Esophagus muscularis mucosa (tissue), 4 donors: ENCODE measurements at regions not wholly inside any gene's neighbourhood (a gene's known extent, or its start where the extent isn't known, plus 50 kb on each side); places are given as distances from the start of the nearest gene placed in this dataset.
"Not testable (repeated sequence)": the region's sequence is repeated elsewhere in the genome, so short reads cannot be mapped to it uniquely, and the experiment has no call there.

Experiments
- DNase-seq: peaks from one replicate; pipeline ENCODE4 v3.0.0-alpha.2; 2017; ENCODE audit errors: extremely low spot score
- H3K27ac ChIP-seq, 4 donors: fragments of 200-600 bp; sonication (generic); replicated peaks in 1 of 4; 1 replicate in 3 of 4; 2 replicates in 1 of 4; pipeline ENCODE4 v1.5.1; 2016 to 2019; ENCODE audit warnings: mild to moderate bottlenecking in 1 of 4
- H3K27me3 ChIP-seq, 4 donors: fragments of 200-600 bp; sonication (generic); one replicate each; pipeline versions ENCODE4 v1.5.1 to v1.6.0; 2016 to 2019
- H3K36me3 ChIP-seq, 4 donors: fragments of 200-600 bp; sonication (generic); one replicate each; pipeline ENCODE4 v1.5.1; 2016 to 2019
- H3K4me1 ChIP-seq, 4 donors: fragments of 200-600 bp; sonication (generic); one replicate each; pipeline ENCODE4 v1.5.1; 2016 to 2019
- H3K4me3 ChIP-seq, 4 donors: fragments of 200-600 bp; sonication (generic); 1 replicate in 2 of 4; 2 replicates in 2 of 4; pipeline ENCODE4 v1.5.1; 2016 to 2019; ENCODE audit warnings: mild to moderate bottlenecking in 4 of 4, moderate library complexity in 1 of 4
- H3K9me3 ChIP-seq, 4 donors: fragments of 200-600 bp; sonication (generic); 1 replicate in 3 of 4; 2 replicates in 1 of 4; pipeline ENCODE4 v1.5.1; 2016 to 2019
- CTCF ChIP-seq, 3 experiments: fragments of 200-600 bp in 2 of 3; fragments of 450-650 bp in 1 of 3; sonication (generic) in 2 of 3; IDR thresholded peaks; one replicate each; pipeline ENCODE4 v1.5.1; 2017 to 2019; ENCODE audit warnings: antibody characterized with exemption in 3 of 3, mild to moderate bottlenecking in 2 of 3, moderate library complexity in 1 of 3
- EP300 ChIP-seq: sonication (generic); formaldehyde crosslinking; IDR thresholded peaks from one replicate; pipeline ENCODE4 v1.6.1; 2017; ENCODE audit warnings: antibody characterized with exemption
- POLR2A ChIP-seq: fragments of 450-650 bp; IDR thresholded peaks from one replicate; pipeline ENCODE4 v1.6.1; 2017; ENCODE audit warnings: antibody characterized with exemption, moderate library complexity, mild to moderate bottlenecking, low read depth
- POLR2AphosphoS5 ChIP-seq, 2 donors: sonication (generic); formaldehyde crosslinking; IDR thresholded peaks; one replicate each; pipeline ENCODE4 v1.6.1; 2017; ENCODE audit warnings: antibody characterized with exemption in 2 of 2
- WGBS: methylation state at CpG from one replicate; pipeline ENCODE4 v1.1.5; 2018; 5-methylcytosine and 5-hydroxymethylcytosine counted together
- intact Hi-C: fragments of 100-400 bp; cut with DNase I; formaldehyde crosslinking; loops from one replicate; pipeline ENCODE4 v1.15.1; 2023

DNA sequence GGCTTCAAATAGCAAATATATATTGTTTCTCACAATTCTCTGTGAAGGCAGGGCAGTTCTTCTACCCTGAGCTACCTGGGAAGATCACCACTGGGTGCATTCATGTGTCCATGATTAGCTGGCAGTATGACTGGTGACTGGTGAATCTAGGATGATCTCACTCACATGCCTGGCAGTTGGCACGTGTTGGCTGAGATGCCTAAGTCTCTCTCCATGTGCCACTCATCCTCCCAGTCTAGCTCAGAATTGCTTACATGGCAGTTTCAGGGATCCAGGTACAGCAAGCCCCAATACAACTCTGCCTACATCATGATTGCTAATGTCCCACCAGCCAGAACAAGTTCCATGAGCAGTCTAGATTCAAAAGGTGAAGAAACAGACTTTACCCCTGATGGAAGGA lies 346.8 kb upstream of the CNR1 start:
- Histone ChIP-seq H3K9me3 (peaks cover 0 to 2% (median under 1%) of the 10 kb centered on the region in 4 donors), H3K36me3 (no peaks in the 10 kb centered on the region), H3K4me1 (no peaks in the 10 kb centered on the region), H3K4me3 (no peak overlapping the region), H3K27ac (no peak overlapping the region), H3K27me3 (no peaks in the 10 kb centered on the region)
- intact Hi-C loops = no loop called here
- TF ChIP-seq POLR2A = no peak
- no peak for TF ChIP-seq POLR2AphosphoS5 (IDR thresholded peaks at IDR 0.05)
- no peak for TF ChIP-seq EP300
- TF ChIP-seq CTCF (IDR thresholded peaks at IDR 0.05) = no peak
- peak; percentile 89 for DNase-seq
- WGBS = 71% methylated on average over 1 of the region's 1 CpG

- Histone ChIP-seq H3K36me3 (no peaks in the 10 kb centered on the region), H3K27ac (no peak overlapping the region), H3K27me3 (no peaks in the 10 kb centered on the region), H3K9me3 (peaks cover 0 to 16% (median 8%) of the 10 kb centered on the region in 4 donors), H3K4me1 (no peaks in the 10 kb centered on the region), H3K4me3 (no peak overlapping the region)
- 82% methylated on average over 3 of the region's 3 CpGs for WGBS
- DNase-seq = no peak
- no peak for TF ChIP-seq CTCF (IDR thresholded peaks at IDR 0.05)
- TF ChIP-seq EP300 = no peak
- no peak for TF ChIP-seq POLR2A
- intact Hi-C loops = no loop called here
Measured at GRCh38 chr6:88502391-88502790, 336.2 kb upstream of the CNR1 start.

DNA sequence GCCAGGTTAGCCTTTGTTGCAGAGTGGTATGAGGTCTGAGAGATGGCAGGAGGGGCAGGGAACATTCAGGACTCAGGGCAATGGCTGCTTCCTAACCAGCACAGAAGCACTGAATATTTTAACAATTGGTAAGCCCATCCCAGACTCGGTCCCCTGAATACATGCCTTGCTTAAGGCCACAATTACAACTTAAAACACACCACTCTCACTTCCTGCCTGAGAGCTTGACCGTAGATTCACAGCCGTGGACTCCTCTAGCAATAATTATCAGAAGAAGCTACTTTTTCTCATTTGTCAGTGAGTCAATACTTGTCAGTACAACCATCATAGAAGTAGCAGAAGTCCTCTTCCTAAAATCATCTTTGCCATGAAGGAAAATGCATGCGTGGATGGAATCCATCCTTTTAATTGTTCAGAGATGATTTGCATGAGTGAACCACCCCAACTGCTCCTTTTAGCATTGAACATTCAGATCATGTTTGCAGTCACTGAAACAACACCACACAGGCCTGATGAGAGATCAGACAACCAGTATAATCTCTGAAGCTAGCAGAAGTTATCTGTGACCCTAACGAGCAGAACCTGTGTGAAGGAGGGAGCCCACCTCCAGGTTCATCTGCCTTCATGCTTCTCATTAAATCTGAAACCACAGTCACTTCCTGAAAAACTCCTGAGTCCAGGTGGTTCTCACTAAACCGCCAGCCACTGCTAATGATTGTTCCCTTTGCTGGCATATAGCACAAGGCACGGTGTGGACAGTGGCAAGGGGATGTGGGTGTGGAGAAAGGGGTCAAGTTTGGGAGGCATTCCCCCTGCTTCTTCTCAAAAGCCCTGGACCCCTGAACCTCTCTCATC lies 333.9 kb upstream of the CNR1 start:
- 85% methylated on average over 7 of the region's 7 CpGs for WGBS
- DNase-seq = peak; percentile 64
- intact Hi-C loops = no loop called here
- Histone ChIP-seq H3K9me3 (peaks cover 0 to under 1% (median 0%) of the 10 kb centered on the region in 4 donors), H3K4me3 (no peak overlapping the region), H3K27me3 (no peaks in the 10 kb centered on the region), H3K4me1 (no peaks in the 10 kb centered on the region), H3K27ac (no peak overlapping the region), H3K36me3 (no peaks in the 10 kb centered on the region)
- no peak for TF ChIP-seq POLR2AphosphoS5 (IDR thresholded peaks at IDR 0.05)
- no peak for TF ChIP-seq EP300
- TF ChIP-seq CTCF (IDR thresholded peaks at IDR 0.05) = no peak
- no peak for TF ChIP-seq POLR2A

GRCh38 chr6:88499436-88499835 lies 333.3 kb upstream of the CNR1 start:
- WGBS = 83% methylated on average over 3 of the region's 3 CpGs
- Histone ChIP-seq H3K27me3 (no peaks in the 10 kb centered on the region), H3K4me3 (no peak overlapping the region), H3K36me3 (no peaks in the 10 kb centered on the region), H3K9me3 (no peaks in the 10 kb centered on the region), H3K4me1 (no peaks in the 10 kb centered on the region), H3K27ac (no peak overlapping the region)
- DNase-seq = peak; percentile 29
- no peak for TF ChIP-seq CTCF (IDR thresholded peaks at IDR 0.05)
- no peak for TF ChIP-seq EP300
- TF ChIP-seq POLR2AphosphoS5 (IDR thresholded peaks at IDR 0.05) = no peak
- intact Hi-C loops = no loop called here

DNA sequence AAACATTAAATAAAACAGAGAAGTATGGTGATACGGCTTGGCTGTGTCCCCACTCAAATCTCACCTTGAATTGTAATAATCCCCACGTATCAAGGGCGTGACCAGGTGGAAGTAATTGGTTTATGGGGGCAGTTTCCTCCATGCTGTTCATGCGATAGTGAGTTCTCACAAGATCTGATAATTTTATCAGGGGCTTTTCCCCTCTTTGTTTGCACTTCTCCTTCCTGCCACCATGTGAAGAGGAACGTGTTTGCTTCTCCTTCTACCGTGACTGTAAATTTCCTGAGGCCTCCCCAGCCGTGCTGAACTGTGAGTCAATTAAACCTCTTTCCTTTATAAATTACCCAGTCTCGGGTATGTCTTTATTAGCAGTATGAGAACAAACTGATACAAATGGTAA lies 331.3 kb upstream of the CNR1 start:
- H3K27me3 ChIP-seq, DNase-seq, H3K27ac ChIP-seq, H3K4me1 ChIP-seq, H3K9me3 ChIP-seq, H3K36me3 ChIP-seq, H3K4me3 ChIP-seq, intact Hi-C loops: not testable (repeated sequence)
- WGBS = 63% methylated on average over 8 of the region's 8 CpGs
